Left ventricle myocardium superior (tissue), 1 donor: ENCODE measurements at regions not wholly inside any gene's neighbourhood (a gene's known extent, or its start where the extent isn't known, plus 50 kb on each side); places are given as distances from the start of the nearest gene placed in this dataset.
"Not testable (repeated sequence)": the region's sequence is repeated elsewhere in the genome, so short reads cannot be mapped to it uniquely, and the experiment has no call there.

Experiments used
- ATAC-seq: fragments of 200-7000 bp; cut with Tn5 transposase; one replicate; pipeline ENCODE4 v1.9.1; 2020; ENCODE audit warnings: mild to moderate bottlenecking, moderate library complexity
- DNase-seq: peaks from one replicate; pipeline ENCODE4 v3.0.0-alpha.2; 2020
- intact Hi-C: fragments of 100-400 bp; cut with micrococcal nuclease; formaldehyde crosslinking; loops from one replicate; pipeline ENCODE4 v1.11.0; 2022
- donor health status: DM: no; HTN: yes; CAD: no; lungs with severe emphysema.

DNA sequence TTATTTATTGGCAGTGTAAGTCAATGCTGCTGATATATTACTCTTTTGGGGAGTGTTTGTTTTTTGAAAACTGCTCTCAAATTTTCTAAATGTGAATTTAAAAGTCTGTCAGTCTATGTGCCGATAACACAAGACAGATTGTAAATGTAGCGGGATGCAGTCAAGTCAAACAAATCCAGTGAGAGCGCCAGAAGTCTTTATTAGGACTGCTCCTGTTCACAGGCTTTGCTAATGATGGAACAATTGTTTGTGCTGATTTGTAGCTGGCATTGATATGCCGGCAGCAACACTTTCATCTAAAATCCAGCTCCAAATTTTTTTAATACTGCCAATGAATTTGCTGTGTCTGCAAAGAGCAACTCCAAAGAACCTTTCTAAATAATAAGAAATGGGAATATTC lies 78.7 kb upstream of the TET2 start:
- intact Hi-C loops = no loop called here
- ATAC-seq = no peak
- DNase-seq = no peak

DNA sequence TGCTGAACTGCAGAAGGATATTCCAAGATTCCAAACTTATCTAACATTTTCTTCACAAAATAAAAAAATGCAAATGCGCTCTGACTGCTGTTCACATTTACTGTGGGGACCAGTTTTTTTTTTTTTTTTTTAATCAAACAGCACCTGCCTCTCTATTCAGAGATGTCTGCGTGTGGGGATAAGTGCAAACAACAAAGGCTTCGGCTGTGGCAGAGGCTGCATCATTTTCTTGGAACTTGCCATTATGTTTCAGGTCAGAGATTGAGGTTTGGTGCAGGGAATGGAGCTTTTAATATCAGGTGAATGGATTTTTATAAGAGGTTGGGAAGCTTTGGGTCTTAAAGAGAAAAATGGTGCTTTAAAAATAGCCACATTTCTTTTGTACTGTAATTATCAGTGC lies 78.2 kb upstream of the TET2 start:
- intact Hi-C loops = no loop called here
- ATAC-seq = no peak
- no peak for DNase-seq

DNA sequence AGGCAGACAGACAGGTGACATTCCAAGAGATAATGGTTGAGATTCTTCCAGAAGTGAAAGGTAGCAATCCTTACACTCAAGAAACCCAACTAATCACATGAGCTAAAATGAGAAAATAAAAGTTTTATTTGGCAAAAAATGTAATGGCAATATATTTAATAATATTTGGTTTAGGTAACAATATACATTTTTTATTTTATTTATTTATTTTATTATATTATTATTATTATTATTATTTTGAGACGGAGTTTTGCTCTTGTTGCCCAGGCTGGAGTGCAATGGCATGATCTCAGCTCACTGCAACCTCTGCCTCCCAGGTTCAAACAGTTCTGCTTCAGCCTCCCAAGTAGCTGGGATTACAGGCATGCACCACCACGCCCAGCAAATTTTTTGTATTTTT lies 74.6 kb upstream of the TET2 start:
- intact Hi-C loops, ATAC-seq, DNase-seq: not testable (repeated sequence)

DNA sequence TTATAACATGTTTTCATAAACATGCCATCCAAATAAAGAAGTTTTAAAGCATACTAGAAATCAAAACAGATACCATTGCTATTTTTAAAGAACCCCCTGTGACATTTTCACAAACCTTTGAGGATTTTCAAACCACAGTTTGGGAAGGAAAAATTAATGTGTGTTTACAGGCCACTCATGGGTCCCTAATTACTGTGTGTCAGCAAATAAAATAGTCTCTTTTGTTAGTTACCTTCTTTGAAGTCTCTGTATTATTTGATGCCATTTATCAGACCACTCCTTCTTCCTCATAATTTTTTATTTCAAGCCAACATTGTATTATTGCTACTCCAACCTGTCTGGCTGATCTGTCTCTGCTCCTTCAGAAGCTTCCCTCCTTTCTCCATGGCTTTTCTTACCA lies 72.6 kb upstream of the TET2 start:
- intact Hi-C loops = no loop called here
- ATAC-seq (no peak), DNase-seq (no peak)

DNA sequence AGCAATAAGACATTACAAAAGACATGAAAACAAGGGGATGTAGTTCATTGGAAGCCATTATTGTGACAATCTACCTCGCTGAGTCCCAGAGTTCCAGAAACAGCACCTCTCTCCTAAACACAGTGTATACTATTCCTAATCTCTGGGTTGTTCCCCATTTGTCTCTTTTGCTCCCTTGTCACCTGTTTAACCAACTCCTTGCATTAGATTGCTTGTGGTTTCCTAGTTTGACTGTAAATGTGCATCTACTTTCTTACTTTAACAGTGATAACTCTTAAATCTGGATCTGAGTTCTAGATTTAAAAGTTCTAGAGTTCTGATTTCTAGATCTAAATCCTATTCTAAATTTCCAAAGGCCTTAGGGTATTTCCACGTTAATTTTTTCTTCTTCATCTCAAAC lies 71.6 kb upstream of the TET2 start:
- intact Hi-C loops = no loop called here
- DNase-seq = no peak
- ATAC-seq = no peak

DNA sequence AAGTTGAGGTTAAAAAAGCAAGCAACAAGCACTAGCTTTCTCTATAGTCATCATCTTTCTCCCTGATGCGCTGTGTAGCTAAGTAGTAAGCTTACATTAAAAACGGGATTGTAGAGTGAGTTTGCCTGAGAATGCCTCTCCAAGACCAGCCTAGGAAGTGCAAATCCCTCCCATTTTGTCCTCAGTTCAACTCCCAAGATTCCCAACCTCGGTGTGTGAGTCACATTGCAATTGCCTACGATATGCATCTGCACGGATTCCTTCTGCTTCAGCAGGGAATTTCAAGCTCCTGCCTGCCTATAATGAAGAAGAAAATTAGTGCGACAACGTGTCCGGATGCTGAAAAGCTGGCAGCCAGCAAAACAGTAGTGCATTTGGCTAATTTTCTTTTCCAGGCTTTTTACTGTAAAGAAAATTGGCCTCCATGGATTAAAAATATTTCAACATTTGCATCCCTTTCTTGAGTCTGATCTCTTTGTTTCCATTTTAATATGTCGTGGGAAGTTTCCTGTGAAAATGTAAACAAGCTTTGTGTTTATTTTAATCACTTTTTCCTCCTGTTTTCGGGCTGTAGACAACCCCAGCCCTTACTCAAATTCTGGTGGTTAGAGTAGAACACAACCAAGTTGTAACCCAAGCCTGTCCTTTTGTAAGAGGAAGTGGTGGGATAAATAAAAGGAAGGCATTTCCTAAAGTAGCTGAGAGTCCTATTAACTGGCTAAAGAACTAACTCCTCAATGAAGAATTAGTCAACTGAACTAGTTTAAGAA lies 58.4 kb upstream of the TET2 start:
- no peak for DNase-seq
- peak; percentile 56 for ATAC-seq
- intact Hi-C loops = no loop called here

DNA sequence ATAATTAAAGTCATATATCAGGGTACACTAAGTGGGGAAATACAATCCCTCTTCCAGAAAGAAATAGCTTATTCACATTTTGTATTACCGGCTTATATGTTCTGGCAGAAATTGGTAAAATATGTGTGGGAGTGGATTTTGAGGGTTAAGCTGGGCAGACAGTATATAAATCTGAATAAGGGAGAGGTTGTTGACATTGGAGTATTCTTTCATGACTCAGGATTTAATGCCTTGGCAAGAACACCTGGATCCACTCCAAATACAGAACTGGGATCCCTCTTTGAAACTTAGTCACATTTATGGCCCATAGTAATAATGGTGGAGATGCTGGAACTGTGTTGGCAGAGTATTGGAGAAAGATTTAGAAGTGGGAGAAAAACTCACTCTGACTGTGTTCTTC lies 54.3 kb upstream of the TET2 start:
- ATAC-seq (no peak), DNase-seq (no peak)
- intact Hi-C loops = no loop called here

DNA sequence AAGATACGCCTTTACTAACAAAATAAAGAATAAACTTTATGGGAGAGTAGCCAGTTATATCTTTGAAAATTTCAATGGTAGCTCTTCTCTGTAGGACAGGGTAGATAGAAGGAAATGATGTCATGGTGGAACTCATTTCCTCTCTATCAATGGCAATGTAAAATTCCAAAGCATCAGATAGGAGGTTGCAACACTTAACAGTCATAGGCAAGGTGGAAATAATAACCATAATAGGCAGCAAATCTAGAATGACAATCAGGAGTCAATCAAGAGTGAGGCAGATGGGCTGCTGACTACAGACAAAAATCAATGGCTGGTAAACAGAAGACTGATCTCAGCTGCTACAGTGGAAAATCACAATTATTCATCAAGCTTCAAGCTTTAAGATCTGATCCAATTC lies 53.9 kb upstream of the TET2 start:
- intact Hi-C loops = no loop called here
- ATAC-seq (no peak), DNase-seq (no peak)

DNA sequence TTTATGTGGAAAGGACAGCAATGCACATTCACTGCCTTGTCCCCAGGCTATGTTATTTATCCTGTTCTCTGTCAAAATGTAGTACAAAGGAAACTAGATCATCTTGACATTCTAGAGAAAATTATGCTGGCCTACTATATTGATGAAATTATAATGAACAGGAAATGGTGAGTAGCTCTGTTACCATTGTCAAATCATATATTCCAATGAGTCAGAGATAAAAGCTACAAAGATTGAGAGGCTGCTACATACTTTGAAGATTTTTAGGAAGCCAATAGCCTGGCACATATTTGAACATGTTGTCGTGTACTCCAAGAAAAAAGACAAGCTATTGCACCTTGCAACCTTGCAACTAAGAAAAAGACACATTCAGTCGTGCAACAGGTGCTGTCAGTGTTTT lies 52.7 kb upstream of the TET2 start:
- DNase-seq (no peak), ATAC-seq (no peak)
- intact Hi-C loops = no loop called here
